ENCODE measurements at regions not wholly inside any gene's neighbourhood (a gene's known extent, or its start where the extent isn't known, plus 50 kb on each side); places are given as distances from the start of the nearest gene placed in this dataset.

GRCh38 chr2:133812826-133813617, 244.8 kb upstream of the NCKAP5 start:
- TF ChIP-seq CTCF (IDR thresholded peaks at IDR 0.05; ENCODE audit: low read depth, low read length, missing control alignments): no peak
- DNase-seq (ENCODE audit: low read depth): no peak
- no peak overlapping the region for H3K4me3 ChIP-seq (ENCODE audit: low read depth, low read length)

GRCh38 chr2:133814890-133815289, 246.6 kb upstream of the NCKAP5 start:
- H3K4me3 ChIP-seq (ENCODE audit: low read depth, low read length): no peak overlapping the region
- TF ChIP-seq CTCF (IDR thresholded peaks at IDR 0.05; ENCODE audit: low read depth, low read length, missing control alignments): no peak
- DNase-seq (ENCODE audit: low read depth): no peak

- TF ChIP-seq CTCF (IDR thresholded peaks at IDR 0.05; ENCODE audit: low read depth, low read length, missing control alignments): no peak
- no peak overlapping the region for H3K4me3 ChIP-seq (ENCODE audit: low read depth, low read length)
- DNase-seq (ENCODE audit: low read depth): no peak
Measured at GRCh38 chr2:133816037-133816436, 247.8 kb upstream of the NCKAP5 start.

- TF ChIP-seq CTCF (IDR thresholded peaks at IDR 0.05; ENCODE audit: low read depth, low read length, missing control alignments): no peak
- DNase-seq (ENCODE audit: low read depth): no peak
- no peak overlapping the region for H3K4me3 ChIP-seq (ENCODE audit: low read depth, low read length)
Measured at GRCh38 chr2:133817680-133818566, 249.7 kb upstream of the NCKAP5 start.

- DNase-seq (ENCODE audit: low read depth): no peak
- H3K4me3 ChIP-seq (ENCODE audit: low read depth, low read length): no peak overlapping the region
- no peak for TF ChIP-seq CTCF (IDR thresholded peaks at IDR 0.05; ENCODE audit: low read depth, low read length, missing control alignments)
Measured at GRCh38 chr2:133818661-133819060, 250.4 kb upstream of the NCKAP5 start.

GRCh38 chr2:133819906-133820305, 251.6 kb upstream of the NCKAP5 start:
- no peak for TF ChIP-seq CTCF (IDR thresholded peaks at IDR 0.05; ENCODE audit: low read depth, low read length, missing control alignments)

More at GRCh38 chr2:133819906-133820305, 251.6 kb upstream of the NCKAP5 start:
- no peak overlapping the region for H3K4me3 ChIP-seq (ENCODE audit: low read depth, low read length)
- no peak for DNase-seq (ENCODE audit: low read depth)

All from GM12864 (cell line).